T-helper 2 cell (primary cell): ENCODE measurements at regions not wholly inside any gene's neighbourhood (a gene's known extent, or its start where the extent isn't known, plus 50 kb on each side); places are given as distances from the start of the nearest gene placed in this dataset.
"Not testable (repeated sequence)": the region's sequence is repeated elsewhere in the genome, so short reads cannot be mapped to it uniquely, and the experiment has no call there.

Experiments
- DNase-seq, 5 experiments: peaks; one replicate each; pipeline versions ENCODE4 v3.0.0 to v3.0.0-alpha.2; 2012 to 2022

DNA sequence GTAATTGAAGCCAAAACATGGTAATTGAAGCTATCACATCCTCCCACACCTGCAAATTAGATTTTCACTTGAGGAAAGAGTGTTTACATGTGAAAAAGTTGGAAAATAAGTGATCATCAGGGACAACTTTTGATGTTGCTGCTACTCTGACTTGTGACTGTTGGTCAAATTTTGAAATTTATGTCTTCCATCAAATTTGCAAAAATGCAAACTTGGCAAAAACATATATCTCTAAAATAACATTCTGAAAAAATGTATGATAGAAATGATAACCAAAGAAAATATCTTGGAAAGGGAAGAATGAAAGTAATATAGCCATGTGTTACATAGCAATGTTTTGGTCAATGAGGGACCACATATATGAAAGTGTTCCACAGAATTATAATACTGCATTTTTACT lies 703.9 kb upstream of the SEMA6D start:
- no peak for DNase-seq

DNA sequence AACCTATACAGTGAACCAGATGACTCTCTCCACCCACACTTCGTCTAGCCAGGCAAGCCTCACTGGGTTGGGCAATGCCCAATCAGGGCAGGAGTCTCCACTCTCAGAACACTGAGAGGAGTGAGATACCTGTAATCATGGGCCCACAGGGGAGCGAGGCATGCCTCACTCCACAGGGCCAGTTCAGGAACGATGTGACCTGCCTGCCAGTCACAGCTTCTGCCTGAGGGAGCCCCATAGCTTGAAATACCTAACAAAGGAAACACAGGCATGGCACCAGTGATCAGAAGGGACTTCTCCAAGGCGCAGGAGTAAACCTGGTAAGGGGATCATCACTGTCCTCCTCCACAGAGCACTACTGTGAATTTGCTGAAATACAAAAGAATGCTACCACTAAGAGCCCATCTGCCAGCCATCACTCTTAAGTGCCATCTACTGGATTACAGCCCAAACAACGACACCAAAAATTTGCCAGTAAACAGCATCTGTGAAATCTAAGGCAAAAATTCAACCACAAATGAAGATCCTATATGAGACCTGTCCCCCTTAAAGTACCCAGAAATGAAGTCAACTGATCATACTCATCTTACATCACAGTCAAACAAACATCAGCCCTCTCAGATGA lies 689.9 kb upstream of the SEMA6D start:
- DNase-seq, result no peak

DNA sequence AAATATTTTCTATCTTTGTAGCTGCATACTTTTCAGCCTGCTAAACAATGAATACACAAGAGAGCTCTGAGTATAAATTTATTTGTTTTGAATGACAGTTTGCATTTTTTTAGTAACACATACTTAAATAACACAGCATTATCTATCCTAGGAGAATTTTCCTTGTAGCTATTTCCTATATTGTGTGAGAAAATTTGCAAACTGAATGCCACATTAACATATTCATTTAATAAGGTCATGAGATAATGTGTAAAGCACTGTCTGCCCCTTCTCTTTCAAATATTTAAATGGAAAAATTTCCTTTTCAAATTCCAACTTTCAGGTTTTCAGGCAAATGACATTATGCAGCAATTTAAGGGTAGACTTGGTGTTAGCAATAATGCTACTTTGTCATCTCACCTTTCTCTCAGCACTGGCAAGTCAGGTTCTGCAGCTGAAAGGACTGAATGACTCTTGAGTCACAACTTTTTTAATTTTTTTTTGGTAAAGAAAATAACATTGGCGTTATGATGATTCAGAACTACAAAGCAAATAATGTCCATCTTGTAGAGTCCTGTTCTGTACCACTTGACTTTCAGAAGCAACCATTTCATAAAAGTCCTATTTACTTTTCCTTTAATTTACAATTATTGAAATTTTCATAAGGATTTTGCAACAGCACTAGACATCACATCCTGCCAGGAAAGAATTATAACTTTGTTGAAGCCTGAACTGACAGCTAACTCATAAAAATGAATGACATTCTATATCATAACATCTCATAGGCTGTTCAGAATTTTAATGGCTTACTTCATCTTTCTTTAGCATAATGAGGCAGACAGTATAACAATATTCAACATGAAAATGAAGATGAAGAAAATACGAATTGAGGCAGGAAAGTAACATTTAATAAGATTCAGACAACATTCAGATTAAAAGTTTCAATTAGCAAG lies 681.6 kb upstream of the SEMA6D start:
- no peak for DNase-seq

GRCh38 chr15:47037003-47037402 lies 680.3 kb upstream of the SEMA6D start:
- DNase-seq, result no peak

DNA sequence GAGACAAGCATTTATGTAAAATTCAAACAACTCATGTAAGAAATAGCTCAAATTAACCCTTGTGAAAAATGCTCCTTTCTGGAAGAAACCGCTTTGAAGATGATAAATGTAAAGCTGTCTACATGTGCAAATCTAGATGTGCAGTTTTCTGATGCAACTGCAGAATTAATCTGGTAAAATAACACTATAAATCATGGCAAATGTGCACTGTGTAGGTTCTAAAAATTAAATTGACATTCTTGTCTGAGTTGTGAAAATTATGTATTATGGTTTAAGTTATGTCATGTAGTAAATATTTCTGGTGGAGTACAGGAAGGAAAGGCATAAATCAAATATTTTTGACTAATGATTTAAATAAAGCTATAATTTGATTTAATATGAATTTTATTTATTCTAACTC lies 678.1 kb upstream of the SEMA6D start:
- no peak for DNase-seq

GRCh38 chr15:47041301-47041700 lies 676.0 kb upstream of the SEMA6D start:
- DNase-seq, result no peak

DNA sequence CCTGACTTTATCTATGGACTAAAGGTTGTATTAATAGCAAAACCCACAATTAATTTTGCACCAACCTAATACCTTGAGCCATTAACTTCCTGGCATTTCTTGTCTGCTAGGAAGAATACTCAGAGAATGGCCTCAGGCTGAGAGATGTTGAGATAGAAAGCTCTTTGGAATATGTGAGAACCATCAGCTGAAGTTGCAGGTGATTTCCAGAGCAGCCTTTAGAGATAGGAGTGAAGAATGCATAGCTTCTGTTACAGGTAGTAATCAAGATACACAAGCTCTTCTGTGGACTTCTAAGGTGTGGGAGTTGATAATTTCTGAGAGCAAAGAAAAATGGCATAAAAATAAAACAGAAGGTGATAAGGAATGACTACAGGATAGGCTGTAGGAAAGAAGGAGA lies 669.3 kb upstream of the SEMA6D start:
- DNase-seq, result not testable (repeated sequence)

- DNase-seq, result no peak
Measured at GRCh38 chr15:47066392-47066791, 650.9 kb upstream of the SEMA6D start.

- not testable (repeated sequence) for DNase-seq
Measured at GRCh38 chr15:47077846-47078245, 639.5 kb upstream of the SEMA6D start.

DNA sequence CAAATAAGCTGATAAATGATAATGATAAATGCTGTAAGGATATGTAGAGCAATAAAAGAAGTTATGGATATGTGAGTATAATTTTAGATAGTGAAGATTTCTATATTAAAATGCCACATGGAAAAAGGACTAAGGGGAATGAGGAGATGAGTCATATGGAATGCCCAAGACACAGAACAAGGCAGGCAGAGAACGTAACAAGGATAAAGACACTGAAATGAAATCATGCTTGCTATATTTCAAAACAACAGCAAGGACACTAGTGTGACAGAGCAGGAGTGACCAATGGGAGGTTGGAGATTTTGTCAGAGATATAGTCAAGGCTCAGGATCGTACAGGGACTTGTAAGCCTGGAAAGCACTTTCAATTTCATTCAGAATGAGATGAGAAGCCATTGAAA lies 621.5 kb upstream of the SEMA6D start:
- no peak for DNase-seq

DNA sequence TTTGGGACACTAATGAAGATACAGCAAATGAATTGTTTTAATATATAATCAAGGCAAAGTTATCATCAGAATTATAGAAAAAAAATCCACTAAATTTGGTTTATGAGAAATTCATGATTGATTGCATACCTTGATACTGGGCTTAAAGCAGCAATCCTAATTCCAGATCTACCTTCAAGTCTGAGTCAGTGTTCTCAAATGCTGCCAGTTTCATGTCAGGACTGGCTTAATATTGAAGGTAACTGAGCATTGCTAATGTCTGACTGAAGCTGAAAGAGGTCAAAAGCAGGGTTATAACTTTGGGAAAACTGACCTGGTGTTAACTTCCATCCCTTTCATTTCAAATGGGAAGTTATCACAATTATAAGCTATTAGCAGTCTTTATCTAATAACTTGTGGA lies 618.8 kb upstream of the SEMA6D start:
- not testable (repeated sequence) for DNase-seq

- DNase-seq, result not testable (repeated sequence)
Measured at GRCh38 chr15:47099801-47100200, 617.5 kb upstream of the SEMA6D start.

- not testable (repeated sequence) for DNase-seq
Measured at GRCh38 chr15:47108800-47109199, 608.5 kb upstream of the SEMA6D start.

DNA sequence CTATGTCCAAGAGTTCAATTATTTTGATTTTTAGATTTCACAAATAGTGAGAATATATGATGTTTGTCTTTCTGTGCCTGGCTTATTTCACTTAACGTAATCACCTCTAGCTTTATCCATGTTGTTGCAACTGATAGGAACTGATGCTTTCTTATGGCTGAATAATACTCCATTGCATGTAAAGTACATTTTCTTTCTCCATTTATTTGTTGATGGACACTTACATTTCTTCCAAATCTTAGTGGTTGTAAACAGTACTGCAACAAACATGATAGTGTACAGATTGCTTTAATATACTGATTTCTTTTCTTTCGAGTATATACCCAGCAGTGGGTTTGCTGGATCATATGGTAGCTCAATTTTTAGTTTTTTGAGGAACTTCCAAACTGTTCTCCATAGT lies 600.6 kb upstream of the SEMA6D start:
- DNase-seq, result no peak

DNA sequence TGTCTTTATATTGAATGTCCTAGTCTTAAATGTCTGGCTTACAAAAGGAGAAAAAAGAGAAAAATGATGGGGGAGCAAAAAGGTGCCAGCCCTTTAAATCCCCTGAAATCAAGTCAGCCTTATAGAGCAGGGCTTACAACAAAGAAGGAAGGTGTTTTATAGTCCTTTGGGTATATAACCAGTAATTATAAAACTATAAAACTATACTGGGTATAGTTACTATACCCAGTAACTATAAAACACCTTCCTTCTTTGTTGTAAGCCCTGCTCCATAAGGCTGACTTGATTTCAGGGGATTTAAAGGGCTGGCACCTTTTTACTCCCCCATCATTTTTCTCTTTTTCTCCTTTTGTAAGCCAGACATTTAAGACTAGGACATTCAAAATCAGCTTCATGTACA lies 598.0 kb upstream of the SEMA6D start:
- DNase-seq, result no peak

- no peak for DNase-seq
Measured at GRCh38 chr15:47124430-47125102, 592.7 kb upstream of the SEMA6D start.

DNA sequence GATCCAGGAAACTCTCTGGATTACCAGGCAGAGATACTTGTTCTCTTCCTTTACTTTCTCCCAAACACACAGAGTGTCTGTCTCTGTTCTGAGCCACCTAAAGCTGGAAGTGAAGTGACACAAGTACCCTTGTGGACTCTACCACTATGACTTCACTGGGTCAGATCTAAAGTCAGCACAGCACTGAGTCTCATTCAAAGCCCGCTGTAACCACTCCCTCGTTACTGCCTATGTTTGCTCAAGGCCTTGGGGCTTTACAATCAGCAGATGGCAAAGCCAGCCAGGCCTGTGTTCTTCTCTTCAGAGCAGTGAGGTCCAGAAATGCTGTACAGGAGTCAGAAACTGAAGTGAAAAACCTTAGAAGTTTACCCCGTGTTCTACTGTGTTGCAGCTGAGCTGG lies 588.3 kb upstream of the SEMA6D start:
- DNase-seq, result no peak

DNA sequence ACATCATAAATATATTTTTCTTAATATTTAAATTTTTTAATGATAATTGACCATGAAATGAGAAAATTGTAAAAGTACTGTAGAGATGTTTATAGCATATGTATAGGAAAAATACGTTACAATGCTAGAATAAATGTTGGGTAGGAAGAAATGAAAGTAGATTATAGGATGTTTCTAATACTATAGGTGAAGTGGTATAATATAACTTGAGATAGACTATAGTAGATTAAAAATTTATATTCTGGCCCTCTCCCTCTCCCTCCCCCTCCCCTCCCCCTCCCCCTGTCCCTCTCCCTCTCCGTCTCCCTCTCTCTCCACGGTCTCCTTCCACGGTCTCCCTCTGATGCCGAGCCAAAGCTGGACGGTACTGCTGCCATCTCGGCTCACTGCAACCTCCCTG lies 585.9 kb upstream of the SEMA6D start:
- not testable (repeated sequence) for DNase-seq

DNA sequence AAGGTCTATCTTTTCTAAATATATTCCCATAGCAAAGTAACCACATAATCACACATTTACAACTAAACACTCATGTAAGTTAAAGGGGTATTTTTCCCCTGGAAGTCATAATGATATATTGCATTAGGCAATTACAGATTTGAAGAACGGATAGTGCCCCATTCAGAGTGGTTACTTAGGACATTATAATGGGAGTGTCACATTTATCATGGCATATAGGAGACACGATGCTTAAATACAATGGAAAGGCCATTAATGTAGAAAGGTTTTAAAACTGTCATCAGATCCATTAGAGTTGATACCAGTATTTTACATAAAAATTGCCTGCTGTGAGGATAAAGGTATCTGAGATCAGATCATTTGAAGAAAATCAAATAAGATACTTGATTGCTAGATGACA lies 582.0 kb upstream of the SEMA6D start:
- no peak for DNase-seq

- no peak for DNase-seq
Measured at GRCh38 chr15:47136236-47136635, 581.1 kb upstream of the SEMA6D start.

DNA sequence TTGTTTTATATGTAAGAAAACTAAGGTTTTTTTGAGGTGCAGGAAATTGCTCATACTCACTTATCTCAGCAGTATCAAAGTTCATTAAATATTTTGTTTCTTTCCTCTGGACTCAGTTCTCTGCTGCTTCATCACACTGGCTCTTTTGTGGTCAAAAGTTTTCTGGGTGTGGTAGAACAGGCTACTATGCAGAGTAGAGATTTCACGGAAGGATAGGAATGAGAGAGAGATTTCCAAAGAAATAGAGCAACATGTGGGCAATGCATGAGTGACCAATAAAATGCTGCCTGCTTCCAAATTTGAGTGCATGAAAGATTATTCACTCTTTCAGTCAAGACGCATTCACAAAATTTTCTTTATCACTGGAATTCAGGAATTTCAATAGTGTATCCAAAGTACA lies 577.3 kb upstream of the SEMA6D start:
- DNase-seq, result no peak

GRCh38 chr15:47157827-47158226 lies 559.5 kb upstream of the SEMA6D start:
- no peak for DNase-seq

DNA sequence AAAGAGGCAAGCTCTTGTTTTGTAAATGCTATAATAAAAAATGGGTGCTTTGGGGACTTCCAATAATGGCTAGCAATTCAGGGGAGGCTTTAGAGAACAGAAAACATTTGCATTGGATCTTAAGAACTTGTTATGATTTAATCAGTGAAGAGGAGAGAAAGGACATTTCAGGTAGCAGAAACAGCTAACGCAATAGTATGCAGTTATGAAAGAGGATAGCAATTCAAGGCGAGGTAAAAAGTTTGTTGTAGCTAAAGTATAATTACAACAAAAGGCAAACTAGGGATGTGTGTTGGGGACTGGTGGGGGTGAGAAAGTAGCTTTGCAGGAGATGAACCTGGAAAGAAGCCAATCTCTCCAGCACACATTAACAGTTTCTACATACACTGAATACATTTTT lies 558.7 kb upstream of the SEMA6D start:
- no peak for DNase-seq

GRCh38 chr15:47177177-47177576 lies 540.1 kb upstream of the SEMA6D start:
- no peak for DNase-seq
